ENCODE measurements at regions not wholly inside any gene's neighbourhood (a gene's known extent, or its start where the extent isn't known, plus 50 kb on each side); places are given as distances from the start of the nearest gene placed in this dataset.

GRCh38 chr5:33346534-33346933 lies 94.2 kb upstream of the TARS1 start:
- POLR2A ChIA-PET: no interaction called here
- H3K4me3 Mint-ChIP-seq: no peak overlapping the region

GRCh38 chr5:33361781-33362180 lies 79.0 kb upstream of the TARS1 start:
- intact Hi-C loops (cut with DNase I, micrococcal nuclease): no loop called here
- ChIA-PET CTCF (no interaction called here), POLR2A (no interaction called here)
- Mint-ChIP-seq H3K27me3 (peaks cover 4% of the 10 kb centered on the region), H3K4me3 (no peak overlapping the region), H3K9me3 (peaks cover 4% of the 10 kb centered on the region), H3K4me1 (ENCODE audit: low read depth) (peaks cover 6% of the 10 kb centered on the region), H3K27ac (no peak overlapping the region), H3K36me3 (ENCODE audit: low read depth) (no peaks in the 10 kb centered on the region)
- H3K27ac ChIP-seq (ENCODE audit: low read depth in 1 of 2, low read length in 2 of 2): no peak overlapping the region
- H3K4me1 ChIP-seq (ENCODE audit: insufficient read depth, low read length): no peaks in the 10 kb centered on the region
- peaks cover 0 to 4% of the 10 kb centered on the region in 2 experiments for H3K9me3 ChIP-seq (ENCODE audit: control insufficient read depth in 1 of 2, insufficient read depth in 1 of 2, low read length in 2 of 2)
- H3K27me3 ChIP-seq (ENCODE audit: control insufficient read depth in 1 of 2, insufficient read depth in 2 of 2, low read length in 2 of 2): peaks cover 0 to under 1% of the 10 kb centered on the region in 2 experiments
- ATAC-seq (ENCODE audit: poor library complexity) (no peak), DNase-seq (no peak)
- no peak overlapping the region for H3K4me3 ChIP-seq (ENCODE audit: low read length)
- H3K36me3 ChIP-seq (ENCODE audit: insufficient read depth, low read length): no peaks in the 10 kb centered on the region
- no peak for TF ChIP-seq CTCF (IDR thresholded peaks at IDR 0.05)

More at GRCh38 chr5:33346534-33346933, 94.2 kb upstream of the TARS1 start:
- CTCF ChIA-PET: no interaction called here
- intact Hi-C loops (cut with DNase I, micrococcal nuclease): no loop called here
- no peaks in the 10 kb centered on the region for H3K9me3 Mint-ChIP-seq
- Histone ChIP-seq H3K27ac (ENCODE audit: low read depth in 1 of 2, low read length in 2 of 2) (no peak overlapping the region), H3K4me1 (ENCODE audit: insufficient read depth, low read length) (no peaks in the 10 kb centered on the region), H3K36me3 (ENCODE audit: insufficient read depth, low read length) (no peaks in the 10 kb centered on the region), H3K9me3 (ENCODE audit: control insufficient read depth in 1 of 2, insufficient read depth in 1 of 2, low read length in 2 of 2) (peaks cover 0 to 5% of the 10 kb centered on the region in 2 experiments), H3K27me3 (ENCODE audit: control insufficient read depth in 1 of 2, insufficient read depth in 2 of 2, low read length in 2 of 2) (no peaks in the 10 kb centered on the region), H3K4me3 (ENCODE audit: low read length) (no peak overlapping the region)
- DNase-seq (no peak), ATAC-seq (ENCODE audit: poor library complexity) (no peak)
- H3K27ac Mint-ChIP-seq: no peak overlapping the region
- no peaks in the 10 kb centered on the region for H3K36me3 Mint-ChIP-seq (ENCODE audit: low read depth)
- no peaks in the 10 kb centered on the region for H3K4me1 Mint-ChIP-seq (ENCODE audit: low read depth)
- TF ChIP-seq CTCF (IDR thresholded peaks at IDR 0.05): no peak
- no peaks in the 10 kb centered on the region for H3K27me3 Mint-ChIP-seq

- Histone ChIP-seq H3K27ac (ENCODE audit: low read depth in 1 of 2, low read length in 2 of 2) (no peak overlapping the region), H3K36me3 (ENCODE audit: insufficient read depth, low read length) (no peaks in the 10 kb centered on the region), H3K9me3 (ENCODE audit: control insufficient read depth in 1 of 2, insufficient read depth in 1 of 2, low read length in 2 of 2) (peaks cover 0 to 6% of the 10 kb centered on the region in 2 experiments), H3K4me3 (ENCODE audit: low read length) (no peak overlapping the region), H3K27me3 (ENCODE audit: control insufficient read depth in 1 of 2, insufficient read depth in 2 of 2, low read length in 2 of 2) (no peaks in the 10 kb centered on the region), H3K4me1 (ENCODE audit: insufficient read depth, low read length) (no peaks in the 10 kb centered on the region)
- Mint-ChIP-seq H3K4me3 (no peak overlapping the region), H3K27me3 (peaks cover 4% of the 10 kb centered on the region), H3K36me3 (ENCODE audit: low read depth) (no peaks in the 10 kb centered on the region), H3K9me3 (peaks cover 4% of the 10 kb centered on the region), H3K4me1 (ENCODE audit: low read depth) (peaks cover 6% of the 10 kb centered on the region), H3K27ac (no peak overlapping the region)
- DNase-seq: no peak
- ChIA-PET POLR2A (no interaction called here), CTCF (no interaction called here)
- intact Hi-C loops (cut with DNase I, micrococcal nuclease): no loop called here
- TF ChIP-seq CTCF (IDR thresholded peaks at IDR 0.05): no peak
- no peak for ATAC-seq (ENCODE audit: poor library complexity)
Measured at GRCh38 chr5:33362915-33363314, 77.8 kb upstream of the TARS1 start.
